HUES6 (cell line): ENCODE measurements at regions not wholly inside any gene's neighbourhood (a gene's known extent, or its start where the extent isn't known, plus 50 kb on each side); places are given as distances from the start of the nearest gene placed in this dataset.
A peak's percentile ranks its signal among the peaks of the same experiment; 100 is the strongest.

Experiments
- H3K27ac ChIP-seq: 2 replicates; pipeline ENCODE4 v1.7.0; 2013; ENCODE audit warnings: low read depth, mild to moderate bottlenecking, low read length, inconsistent platforms
- H3K27me3 ChIP-seq: 2 replicates; pipeline ENCODE4 v1.6.1; 2013; ENCODE audit warnings: low read length; ENCODE audit not compliant: control insufficient read depth, insufficient read depth
- H3K36me3 ChIP-seq: 2 replicates; pipeline ENCODE4 v1.6.1; 2013; ENCODE audit warnings: low read length; ENCODE audit not compliant: control insufficient read depth, insufficient read depth
- H3K4me1 ChIP-seq: 2 replicates; pipeline ENCODE4 v1.6.1; 2013; ENCODE audit warnings: low read length; ENCODE audit not compliant: control insufficient read depth, insufficient read depth
- H3K4me3 ChIP-seq: 2 replicates; pipeline ENCODE4 v1.5.1; 2013; ENCODE audit warnings: low read depth, low read length
- H3K9ac ChIP-seq: one replicate; pipeline ENCODE4 v1.6.1; 2013; ENCODE audit warnings: mild to moderate bottlenecking, low read length
- H3K9me3 ChIP-seq: 2 replicates; pipeline ENCODE4 v1.6.1; 2013; ENCODE audit warnings: low read depth, low read length; ENCODE audit not compliant: control insufficient read depth, insufficient read depth

- no peaks in the 10 kb centered on the region for H3K9me3 ChIP-seq
- no peak overlapping the region for H3K27ac ChIP-seq
- H3K9ac ChIP-seq, result no peak overlapping the region
- H3K27me3 ChIP-seq, result no peaks in the 10 kb centered on the region
- no peaks in the 10 kb centered on the region for H3K4me1 ChIP-seq
- no peak overlapping the region for H3K4me3 ChIP-seq
- H3K36me3 ChIP-seq, result peaks cover 18% of the 10 kb centered on the region
These were observed 106.2 kb downstream of the PTPRS start for GRCh38 chr19:5234412-5234811.

GRCh38 chr19:5232798-5233505, 107.7 kb downstream of the PTPRS start:
- no peak overlapping the region for H3K9ac ChIP-seq
- H3K9me3 ChIP-seq, result no peaks in the 10 kb centered on the region
- H3K27ac ChIP-seq, result no peak overlapping the region
- H3K4me3 ChIP-seq, result no peak overlapping the region
- H3K36me3 ChIP-seq, result peaks cover 18% of the 10 kb centered on the region
- peaks cover 5% of the 10 kb centered on the region; the same call in 1 of the 2 replicates for H3K4me1 ChIP-seq
- H3K27me3 ChIP-seq, result no peaks in the 10 kb centered on the region

GRCh38 chr19:5231857-5232678, 108.5 kb downstream of the PTPRS start:
- Histone ChIP-seq H3K4me3 (no peak overlapping the region), H3K9ac (no peak overlapping the region), H3K27ac (no peak overlapping the region), H3K9me3 (no peaks in the 10 kb centered on the region), H3K27me3 (no peaks in the 10 kb centered on the region), H3K4me1 (peaks cover 5% of the 10 kb centered on the region; the same call in 1 of the 2 replicates), H3K36me3 (peaks cover 20% of the 10 kb centered on the region)

GRCh38 chr19:5230730-5231555, 109.7 kb downstream of the PTPRS start:
- Histone ChIP-seq H3K27ac (no peak overlapping the region), H3K4me1 (peaks cover 5% of the 10 kb centered on the region; the same call in 1 of the 2 replicates), H3K27me3 (no peaks in the 10 kb centered on the region), H3K9ac (no peak overlapping the region), H3K36me3 (peaks cover 20% of the 10 kb centered on the region), H3K4me3 (no peak overlapping the region), H3K9me3 (no peaks in the 10 kb centered on the region)

- Histone ChIP-seq H3K4me1 (peaks cover 5% of the 10 kb centered on the region; the same call in 1 of the 2 replicates), H3K9me3 (no peaks in the 10 kb centered on the region), H3K27me3 (no peaks in the 10 kb centered on the region), H3K27ac (no peak overlapping the region), H3K36me3 (peaks cover 20% of the 10 kb centered on the region), H3K9ac (no peak overlapping the region), H3K4me3 (peak overlapping the region; percentile 22)
These were observed 110.8 kb downstream of the PTPRS start for GRCh38 chr19:5229778-5230335.

GRCh38 chr19:5228932-5229777, 111.5 kb downstream of the PTPRS start:
- Histone ChIP-seq H3K27me3 (no peaks in the 10 kb centered on the region), H3K9ac (no peak overlapping the region), H3K4me3 (peak overlapping the region; percentile 49), H3K36me3 (peaks cover 24% of the 10 kb centered on the region), H3K27ac (no peak overlapping the region), H3K9me3 (no peaks in the 10 kb centered on the region), H3K4me1 (peaks cover 5% of the 10 kb centered on the region; the same call in 1 of the 2 replicates)

GRCh38 chr19:5228490-5228889, 112.1 kb downstream of the PTPRS start:
- Histone ChIP-seq H3K9me3 (no peaks in the 10 kb centered on the region), H3K4me3 (no peak overlapping the region), H3K27me3 (no peaks in the 10 kb centered on the region), H3K27ac (no peak overlapping the region), H3K4me1 (peaks cover 5% of the 10 kb centered on the region; the same call in 1 of the 2 replicates), H3K36me3 (peaks cover 24% of the 10 kb centered on the region), H3K9ac (no peak overlapping the region)

- Histone ChIP-seq H3K9me3 (no peaks in the 10 kb centered on the region), H3K27ac (no peak overlapping the region), H3K27me3 (no peaks in the 10 kb centered on the region), H3K4me1 (peaks cover 5% of the 10 kb centered on the region; the same call in 1 of the 2 replicates), H3K4me3 (no peak overlapping the region), H3K36me3 (peaks cover 38% of the 10 kb centered on the region), H3K9ac (no peak overlapping the region)
These were observed 114.9 kb downstream of the PTPRS start for GRCh38 chr19:5225486-5226345.

GRCh38 chr19:5224480-5224879, 116.1 kb downstream of the PTPRS start:
- Histone ChIP-seq H3K9ac (no peak overlapping the region), H3K36me3 (peaks cover 46% of the 10 kb centered on the region)

More at GRCh38 chr19:5224480-5224879, 116.1 kb downstream of the PTPRS start:
- Histone ChIP-seq H3K4me3 (no peak overlapping the region), H3K4me1 (peaks cover 5% of the 10 kb centered on the region; the same call in 1 of the 2 replicates), H3K27ac (no peak overlapping the region), H3K9me3 (no peaks in the 10 kb centered on the region), H3K27me3 (no peaks in the 10 kb centered on the region)
